ENCODE measurements at regions not wholly inside any gene's neighbourhood (a gene's known extent, or its start where the extent isn't known, plus 50 kb on each side); places are given as distances from the start of the nearest gene placed in this dataset.

DNA sequence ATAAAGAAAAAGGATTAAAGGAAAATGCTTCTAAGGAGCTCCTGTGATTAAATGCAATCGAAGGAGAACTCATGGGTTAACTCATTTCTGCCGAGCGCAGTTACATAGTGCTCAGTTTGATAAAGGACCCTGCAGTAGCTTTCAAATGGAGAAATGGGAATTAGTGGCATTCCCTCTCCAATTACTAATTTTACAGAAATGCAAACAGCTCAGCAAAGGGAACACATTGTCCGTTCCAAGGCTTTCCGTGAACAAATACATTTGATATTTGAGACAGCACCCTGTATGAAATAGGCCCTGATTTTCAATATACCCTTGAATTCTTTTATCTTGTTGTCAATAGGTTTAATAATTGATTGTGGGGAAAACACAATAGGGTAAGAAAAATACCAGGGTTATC, 375.9 kb upstream of the TSHZ2 start:
- TF ChIP-seq POLR2A (IDR thresholded peaks at IDR 0.05; ENCODE audit: low read depth, low read length) = no peak
- no peak for TF ChIP-seq POU2F2 (IDR thresholded peaks at IDR 0.05; ENCODE audit: low read depth, low read length)
- TF ChIP-seq SPI1 (IDR thresholded peaks at IDR 0.05; ENCODE audit: low read depth, low read length) = no peak
- TF ChIP-seq TAF1 (IDR thresholded peaks at IDR 0.05; ENCODE audit: low read depth, low read length) = no peak
- TF ChIP-seq PAX5 (IDR thresholded peaks at IDR 0.05; ENCODE audit: insufficient read depth, low read length, severe bottlenecking) = no peak
- no peak for TF ChIP-seq POLR2AphosphoS5 (IDR thresholded peaks at IDR 0.05; ENCODE audit: low read depth, low read length)
- no peak for FAIRE-seq
- no peak for DNase-seq (ENCODE audit: insufficient read length, low spot score)

DNA sequence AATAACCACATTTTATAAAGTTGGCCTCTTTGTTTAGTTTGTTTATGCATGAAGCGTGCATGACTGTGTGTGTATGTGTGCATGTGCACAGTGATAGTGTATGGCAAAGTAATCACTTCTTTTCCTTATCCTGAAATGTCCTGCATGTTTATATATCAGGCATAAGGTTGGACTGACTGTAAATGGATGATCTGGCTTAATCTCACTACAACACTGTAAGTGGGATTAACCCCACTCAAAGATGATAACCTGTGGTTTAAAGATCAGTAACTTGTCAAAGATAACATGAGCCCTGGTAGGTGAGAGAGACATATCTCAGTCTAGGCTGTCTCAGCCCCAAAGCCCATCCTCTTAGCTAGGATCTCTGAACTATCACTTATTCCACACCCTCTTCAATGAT, 376.6 kb upstream of the TSHZ2 start:
- TF ChIP-seq POU2F2 (IDR thresholded peaks at IDR 0.05; ENCODE audit: low read depth, low read length) (no peak), TAF1 (IDR thresholded peaks at IDR 0.05; ENCODE audit: low read depth, low read length) (no peak), POLR2AphosphoS5 (IDR thresholded peaks at IDR 0.05; ENCODE audit: low read depth, low read length) (no peak), SPI1 (IDR thresholded peaks at IDR 0.05; ENCODE audit: low read depth, low read length) (no peak), PAX5 (IDR thresholded peaks at IDR 0.05; ENCODE audit: insufficient read depth, low read length, severe bottlenecking) (no peak), POLR2A (IDR thresholded peaks at IDR 0.05; ENCODE audit: low read depth, low read length) (no peak)
- FAIRE-seq = no peak
- no peak for DNase-seq (ENCODE audit: insufficient read length, low spot score)

DNA sequence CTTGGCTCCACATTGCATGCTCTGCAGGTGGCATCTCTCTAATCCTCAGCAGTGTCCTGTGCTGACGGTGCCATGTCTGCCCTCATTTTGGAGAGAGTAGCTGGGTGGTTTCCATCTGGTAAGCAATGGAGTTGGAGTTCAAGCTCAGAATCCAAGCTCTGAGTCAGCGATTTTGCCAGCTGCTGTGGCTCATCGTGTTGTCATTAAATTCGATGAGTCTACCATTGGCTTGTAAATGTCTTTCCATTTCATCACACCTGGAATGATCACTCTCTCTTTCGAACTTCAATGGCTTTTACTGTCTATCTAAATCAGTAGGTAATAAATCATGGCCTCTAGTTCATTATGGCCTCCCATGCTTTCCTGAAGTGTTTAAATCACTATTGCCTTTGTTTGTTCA, 378.5 kb upstream of the TSHZ2 start:
- DNase-seq (ENCODE audit: insufficient read length, low spot score) (no peak), FAIRE-seq (no peak)
- TF ChIP-seq TAF1 (IDR thresholded peaks at IDR 0.05; ENCODE audit: low read depth, low read length) (no peak), PAX5 (IDR thresholded peaks at IDR 0.05; ENCODE audit: insufficient read depth, low read length, severe bottlenecking) (no peak), POU2F2 (IDR thresholded peaks at IDR 0.05; ENCODE audit: low read depth, low read length) (no peak), POLR2A (IDR thresholded peaks at IDR 0.05; ENCODE audit: low read depth, low read length) (no peak), POLR2AphosphoS5 (IDR thresholded peaks at IDR 0.05; ENCODE audit: low read depth, low read length) (no peak), SPI1 (IDR thresholded peaks at IDR 0.05; ENCODE audit: low read depth, low read length) (no peak)

DNA sequence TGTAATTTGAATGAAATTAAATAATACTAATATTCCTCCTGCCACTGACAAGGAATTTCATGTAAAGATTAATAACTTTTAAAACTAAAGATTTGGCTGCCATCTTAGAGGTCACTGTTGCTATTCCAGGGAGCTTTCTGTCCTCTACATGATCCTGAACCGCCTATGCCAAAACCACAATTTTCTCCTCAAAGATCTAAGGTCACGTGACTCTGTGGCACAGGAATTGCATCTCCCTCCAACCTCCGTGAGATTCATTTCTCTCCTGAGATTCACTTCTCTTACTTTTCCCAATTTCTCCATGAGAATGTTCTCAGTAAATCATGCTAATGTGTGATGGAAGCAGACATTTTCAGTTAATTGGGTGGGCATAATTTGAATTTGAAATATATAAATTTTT, 379.6 kb upstream of the TSHZ2 start:
- FAIRE-seq (no peak), DNase-seq (ENCODE audit: insufficient read length, low spot score) (no peak)
- no peak for TF ChIP-seq POLR2AphosphoS5 (IDR thresholded peaks at IDR 0.05; ENCODE audit: low read depth, low read length)
- no peak for TF ChIP-seq TAF1 (IDR thresholded peaks at IDR 0.05; ENCODE audit: low read depth, low read length)
- TF ChIP-seq POLR2A (IDR thresholded peaks at IDR 0.05; ENCODE audit: low read depth, low read length) = no peak
- no peak for TF ChIP-seq POU2F2 (IDR thresholded peaks at IDR 0.05; ENCODE audit: low read depth, low read length)
- no peak for TF ChIP-seq SPI1 (IDR thresholded peaks at IDR 0.05; ENCODE audit: low read depth, low read length)
- no peak for TF ChIP-seq PAX5 (IDR thresholded peaks at IDR 0.05; ENCODE audit: insufficient read depth, low read length, severe bottlenecking)

DNA sequence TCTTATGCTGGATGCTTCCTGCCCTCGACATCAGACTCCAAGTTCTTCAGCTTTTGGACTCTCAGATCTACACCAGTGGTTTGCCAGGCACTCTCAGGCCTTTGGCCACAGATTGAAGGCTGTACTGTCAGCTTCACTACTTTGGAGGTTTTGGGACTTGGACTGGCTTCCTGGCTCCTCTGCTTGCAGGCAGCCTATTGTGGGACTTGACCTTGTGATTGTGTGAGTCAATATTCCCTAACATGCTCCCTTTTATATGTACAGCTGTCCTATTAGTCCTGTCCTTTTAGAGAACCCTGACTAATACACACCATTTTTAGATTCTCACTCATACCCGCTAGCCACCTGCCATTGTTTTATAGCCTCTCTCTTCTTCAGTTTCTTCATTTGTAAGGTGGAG, 382.1 kb upstream of the TSHZ2 start:
- no peak for FAIRE-seq
- TF ChIP-seq SPI1 (IDR thresholded peaks at IDR 0.05; ENCODE audit: low read depth, low read length) = no peak
- TF ChIP-seq POLR2A (IDR thresholded peaks at IDR 0.05; ENCODE audit: low read depth, low read length) = no peak
- no peak for TF ChIP-seq PAX5 (IDR thresholded peaks at IDR 0.05; ENCODE audit: insufficient read depth, low read length, severe bottlenecking)
- TF ChIP-seq TAF1 (IDR thresholded peaks at IDR 0.05; ENCODE audit: low read depth, low read length) = no peak
- TF ChIP-seq POLR2AphosphoS5 (IDR thresholded peaks at IDR 0.05; ENCODE audit: low read depth, low read length) = no peak
- no peak for TF ChIP-seq POU2F2 (IDR thresholded peaks at IDR 0.05; ENCODE audit: low read depth, low read length)

DNA sequence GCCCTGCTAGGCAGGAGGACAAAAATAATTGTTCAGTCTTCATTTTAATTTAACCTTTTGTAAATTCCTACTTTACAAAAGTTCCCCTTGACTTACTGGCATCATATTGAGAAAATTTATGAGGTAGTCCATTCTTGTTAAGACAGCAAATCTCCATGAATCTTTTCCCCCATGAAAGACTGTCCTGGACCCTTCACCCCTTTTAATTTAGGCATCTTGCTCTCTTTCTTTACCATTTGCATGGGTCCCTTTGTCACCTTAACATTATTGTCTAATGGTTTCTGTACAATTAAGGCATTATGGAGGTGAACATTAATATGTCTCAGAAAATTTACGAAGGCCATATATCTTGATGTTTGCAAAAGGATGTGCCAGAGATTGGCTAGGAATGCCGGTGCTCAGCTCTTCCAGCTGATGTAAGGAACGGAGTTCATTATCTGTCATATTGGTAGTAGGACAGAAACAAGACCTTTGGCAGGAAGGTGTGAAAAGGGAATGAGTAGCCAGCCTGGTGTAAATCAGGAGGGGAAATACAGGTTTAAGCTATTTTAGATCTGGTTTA, 382.8 kb upstream of the TSHZ2 start:
- DNase-seq (ENCODE audit: insufficient read length, low spot score) (no peak), FAIRE-seq (no peak)
- TF ChIP-seq PAX5 (IDR thresholded peaks at IDR 0.05; ENCODE audit: insufficient read depth, low read length, severe bottlenecking) = no peak
- no peak for TF ChIP-seq POLR2AphosphoS5 (IDR thresholded peaks at IDR 0.05; ENCODE audit: low read depth, low read length)
- no peak for TF ChIP-seq POU2F2 (IDR thresholded peaks at IDR 0.05; ENCODE audit: low read depth, low read length)
- no peak for TF ChIP-seq SPI1 (IDR thresholded peaks at IDR 0.05; ENCODE audit: low read depth, low read length)
- TF ChIP-seq TAF1 (IDR thresholded peaks at IDR 0.05; ENCODE audit: low read depth, low read length) = no peak
- no peak for TF ChIP-seq POLR2A (IDR thresholded peaks at IDR 0.05; ENCODE audit: low read depth, low read length)

More for the DNA sequence above, 382.1 kb upstream of the TSHZ2 start:
- DNase-seq (ENCODE audit: insufficient read length, low spot score) = no peak

DNA sequence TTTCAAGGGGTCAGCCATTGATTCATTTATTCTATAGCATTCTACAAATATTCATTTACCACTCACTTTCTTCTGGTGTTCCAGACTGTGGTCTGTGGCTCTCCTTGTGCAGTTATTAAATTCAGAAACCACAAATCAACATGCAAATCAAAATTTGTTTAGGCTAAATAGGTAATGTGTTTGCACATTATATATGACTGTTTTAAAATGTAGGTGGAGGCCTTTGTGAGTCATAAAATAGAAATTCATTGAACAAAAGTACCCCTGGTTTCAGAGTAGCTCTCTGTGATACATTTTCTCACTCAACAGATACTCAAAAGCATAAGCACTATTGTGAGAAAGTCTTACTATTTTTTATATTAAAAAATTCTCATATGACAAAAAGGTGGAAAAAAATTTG, 385.5 kb upstream of the TSHZ2 start:
- FAIRE-seq = no peak
- no peak for TF ChIP-seq PAX5 (IDR thresholded peaks at IDR 0.05; ENCODE audit: insufficient read depth, low read length, severe bottlenecking)
- no peak for TF ChIP-seq TAF1 (IDR thresholded peaks at IDR 0.05; ENCODE audit: low read depth, low read length)
- TF ChIP-seq SPI1 (IDR thresholded peaks at IDR 0.05; ENCODE audit: low read depth, low read length) = no peak
- no peak for TF ChIP-seq POLR2AphosphoS5 (IDR thresholded peaks at IDR 0.05; ENCODE audit: low read depth, low read length)
- TF ChIP-seq POLR2A (IDR thresholded peaks at IDR 0.05; ENCODE audit: low read depth, low read length) = no peak
- no peak for TF ChIP-seq POU2F2 (IDR thresholded peaks at IDR 0.05; ENCODE audit: low read depth, low read length)
- no peak for DNase-seq (ENCODE audit: insufficient read length, low spot score)

DNA sequence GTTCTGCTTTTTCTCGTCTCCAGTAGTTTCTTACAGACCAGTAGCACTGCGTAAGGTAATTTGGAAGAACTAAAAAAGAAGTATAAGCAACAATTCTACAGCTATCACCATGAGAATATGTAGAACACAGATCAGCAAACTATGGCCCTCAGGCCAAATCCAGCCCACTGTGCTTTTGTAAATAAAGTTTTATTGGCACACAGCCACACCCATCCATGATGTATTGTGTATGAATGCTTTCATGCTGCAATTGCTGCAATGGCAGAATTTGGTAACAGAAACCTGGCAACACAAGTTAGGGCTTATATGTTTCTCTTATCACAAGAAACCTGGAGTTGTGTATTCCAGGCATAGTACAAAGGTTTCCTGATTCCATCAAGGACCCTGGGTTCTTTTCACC, 386.8 kb upstream of the TSHZ2 start:
- FAIRE-seq (no peak), DNase-seq (ENCODE audit: insufficient read length, low spot score) (no peak)
- TF ChIP-seq PAX5 (IDR thresholded peaks at IDR 0.05; ENCODE audit: insufficient read depth, low read length, severe bottlenecking) = no peak
- TF ChIP-seq TAF1 (IDR thresholded peaks at IDR 0.05; ENCODE audit: low read depth, low read length) = no peak
- no peak for TF ChIP-seq POLR2A (IDR thresholded peaks at IDR 0.05; ENCODE audit: low read depth, low read length)
- no peak for TF ChIP-seq SPI1 (IDR thresholded peaks at IDR 0.05; ENCODE audit: low read depth, low read length)
- TF ChIP-seq POLR2AphosphoS5 (IDR thresholded peaks at IDR 0.05; ENCODE audit: low read depth, low read length) = no peak
- no peak for TF ChIP-seq POU2F2 (IDR thresholded peaks at IDR 0.05; ENCODE audit: low read depth, low read length)

DNA sequence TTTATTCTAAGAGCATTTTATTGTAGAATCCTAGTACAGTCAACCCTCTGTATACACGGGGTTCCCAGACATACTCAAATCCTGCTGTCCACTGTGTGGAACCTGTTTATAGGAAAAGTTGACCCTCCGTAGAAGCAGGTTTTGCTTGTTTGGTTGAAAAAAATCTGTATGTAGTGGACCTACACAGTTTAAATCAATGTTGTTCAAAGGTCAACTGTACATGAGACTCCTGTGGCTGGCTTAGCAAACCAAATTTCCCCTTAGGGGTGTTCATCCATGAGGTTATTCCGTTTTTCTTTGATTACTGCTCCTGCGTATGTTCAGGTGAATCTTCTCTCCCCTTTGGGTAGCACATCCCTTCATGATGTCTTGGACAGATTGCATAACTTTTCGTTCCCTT, 387.0 kb upstream of the ZFP64 start:
- FAIRE-seq (no peak), DNase-seq (ENCODE audit: insufficient read length, low spot score) (no peak)
- TF ChIP-seq PAX5 (IDR thresholded peaks at IDR 0.05; ENCODE audit: insufficient read depth, low read length, severe bottlenecking) (no peak), POU2F2 (IDR thresholded peaks at IDR 0.05; ENCODE audit: low read depth, low read length) (no peak), SPI1 (IDR thresholded peaks at IDR 0.05; ENCODE audit: low read depth, low read length) (no peak), TAF1 (IDR thresholded peaks at IDR 0.05; ENCODE audit: low read depth, low read length) (no peak), POLR2A (IDR thresholded peaks at IDR 0.05; ENCODE audit: low read depth, low read length) (no peak), POLR2AphosphoS5 (IDR thresholded peaks at IDR 0.05; ENCODE audit: low read depth, low read length) (no peak)

DNA sequence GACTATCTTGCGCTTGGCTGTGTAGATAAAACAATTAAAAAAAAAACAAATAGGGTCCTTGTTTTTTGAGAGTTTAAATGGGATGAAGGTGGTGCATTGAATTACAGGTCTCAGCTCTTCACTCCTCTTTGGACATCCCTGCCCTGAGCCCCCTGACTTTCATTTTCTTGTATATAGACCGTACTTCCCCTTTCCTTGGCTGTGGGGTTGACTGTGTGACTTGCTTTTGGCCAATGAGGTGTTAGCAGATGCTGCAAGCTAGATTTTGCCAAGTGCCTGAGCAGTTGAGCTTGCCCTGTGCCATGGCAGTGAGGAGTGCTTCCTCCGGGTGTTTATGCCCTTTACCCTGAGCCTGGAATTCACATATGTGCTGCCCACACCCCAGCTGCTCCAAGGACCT, 386.1 kb upstream of the ZFP64 start:
- DNase-seq (ENCODE audit: insufficient read length, low spot score) = no peak
- no peak for TF ChIP-seq TAF1 (IDR thresholded peaks at IDR 0.05; ENCODE audit: low read depth, low read length)
- no peak for TF ChIP-seq POLR2A (IDR thresholded peaks at IDR 0.05; ENCODE audit: low read depth, low read length)
- no peak for TF ChIP-seq PAX5 (IDR thresholded peaks at IDR 0.05; ENCODE audit: insufficient read depth, low read length, severe bottlenecking)
- no peak for TF ChIP-seq SPI1 (IDR thresholded peaks at IDR 0.05; ENCODE audit: low read depth, low read length)
- TF ChIP-seq POLR2AphosphoS5 (IDR thresholded peaks at IDR 0.05; ENCODE audit: low read depth, low read length) = no peak
- TF ChIP-seq POU2F2 (IDR thresholded peaks at IDR 0.05; ENCODE audit: low read depth, low read length) = no peak
- no peak for FAIRE-seq
